ENCODE measurements at regions not wholly inside any gene's neighbourhood (a gene's known extent, or its start where the extent isn't known, plus 50 kb on each side); places are given as distances from the start of the nearest gene placed in this dataset.
A peak's percentile ranks its signal among the peaks of the same experiment; 100 is the strongest.

DNA sequence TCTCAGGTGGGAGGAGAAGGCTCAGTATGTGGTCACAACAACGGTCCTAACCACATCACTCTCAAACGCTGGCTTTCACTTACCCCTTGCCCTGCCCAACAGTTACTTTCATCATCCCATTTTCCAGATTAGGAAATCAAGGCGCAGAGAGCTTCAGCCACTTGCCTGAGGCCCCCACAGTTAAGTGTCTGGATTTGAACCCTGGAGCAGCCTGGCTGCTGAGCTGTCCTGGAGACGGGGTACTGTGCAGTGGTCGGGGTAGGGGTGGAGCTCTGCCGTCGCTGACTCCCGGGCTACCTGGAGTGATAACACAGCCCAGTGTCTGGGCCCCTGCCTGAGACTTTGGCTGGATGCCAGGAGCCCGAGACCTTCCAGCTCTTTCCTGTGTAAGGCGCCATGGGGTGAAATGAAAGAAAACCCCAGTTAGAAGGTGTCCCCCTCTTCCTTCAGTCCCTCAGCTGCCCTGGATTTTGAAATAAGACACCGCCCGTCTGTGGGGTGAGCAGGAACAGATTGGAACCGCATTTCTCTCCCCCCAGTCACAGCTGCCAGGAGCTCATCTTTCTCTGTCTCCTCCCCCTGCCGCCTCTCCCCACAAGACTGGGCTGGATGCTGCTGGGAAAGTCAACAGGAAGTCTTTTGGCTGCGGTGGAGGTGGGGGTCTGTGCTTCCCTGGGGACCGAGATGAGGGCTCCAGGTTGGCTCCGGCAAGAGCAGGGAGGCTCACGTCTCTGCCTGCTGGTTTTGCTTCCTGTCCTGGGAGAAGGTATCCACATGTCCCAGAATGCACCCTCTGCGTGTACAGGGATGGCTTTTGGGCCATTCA, 280.2 kb downstream of the SEC14L1 start:
- ATAC-seq: peak; percentile 55 to 66

DNA sequence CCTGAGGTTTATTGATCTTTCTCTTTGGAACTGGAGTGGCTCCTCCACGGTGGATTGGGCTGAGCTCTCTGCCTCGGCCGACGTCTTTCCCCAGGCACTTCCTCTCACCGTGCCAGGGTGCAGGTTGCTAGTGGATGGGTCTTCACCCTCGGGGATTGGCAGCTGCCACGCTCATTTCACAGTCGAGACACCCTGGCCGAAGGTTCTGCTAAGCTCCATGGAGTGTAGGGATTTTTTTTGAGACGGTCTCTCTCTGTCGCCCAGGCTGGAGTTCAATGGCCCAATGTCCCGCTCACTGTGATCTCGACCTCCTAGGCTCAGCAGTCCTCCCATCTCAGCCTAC, 280.8 kb downstream of the SEC14L1 start:
- ATAC-seq: no peak

DNA sequence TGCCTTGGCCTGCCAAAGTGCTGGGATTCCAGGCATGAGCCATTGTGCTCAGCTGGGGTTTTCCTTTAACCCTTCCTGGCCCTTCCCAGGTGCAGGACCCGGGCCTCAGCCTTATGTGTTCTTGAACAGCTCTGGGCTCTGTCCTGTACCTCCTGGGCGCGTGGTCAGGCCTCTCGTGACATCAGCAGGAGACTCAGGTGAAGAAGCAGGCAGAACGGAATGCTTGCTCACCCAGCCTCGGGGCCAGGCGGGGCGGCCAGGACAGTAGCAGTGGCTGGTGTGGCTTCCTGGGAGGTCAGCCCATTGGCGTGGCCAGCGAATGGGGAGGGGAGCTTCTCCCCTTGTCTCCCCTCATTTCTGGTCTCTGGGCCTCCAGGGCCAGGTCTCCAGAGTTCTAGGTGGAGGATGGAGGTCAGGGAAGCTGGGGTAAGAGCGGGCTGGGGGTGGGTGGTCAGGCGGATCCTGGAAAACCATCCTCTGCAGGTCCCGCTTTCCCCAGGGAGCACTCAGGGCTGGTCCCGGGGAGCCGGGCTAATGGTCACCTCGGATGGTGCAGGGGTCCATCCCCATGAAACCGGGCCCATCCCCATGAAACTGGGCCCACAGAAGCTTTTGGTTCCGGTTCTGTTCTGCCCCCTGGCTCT, 281.5 kb downstream of the SEC14L1 start:
- ATAC-seq: no peak

DNA sequence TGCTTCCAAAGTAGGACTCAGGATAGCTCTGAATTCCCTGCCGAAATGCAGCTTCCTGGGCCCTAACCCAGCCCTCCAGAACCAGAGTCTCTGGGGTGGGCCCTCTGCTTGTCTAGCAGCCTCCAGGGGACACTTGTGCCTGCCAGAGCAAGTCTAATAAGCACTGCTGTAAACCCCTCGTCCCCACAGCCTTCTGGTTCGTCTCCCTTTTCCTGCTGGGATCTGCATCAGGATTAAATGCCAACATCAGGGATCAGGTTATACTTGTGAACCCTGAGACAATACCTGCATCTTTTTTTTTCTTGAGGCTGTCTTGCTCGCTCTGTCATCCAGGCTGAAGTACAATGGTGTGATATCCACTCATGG, 282.0 kb downstream of the SEC14L1 start:
- ATAC-seq: no peak

DNA sequence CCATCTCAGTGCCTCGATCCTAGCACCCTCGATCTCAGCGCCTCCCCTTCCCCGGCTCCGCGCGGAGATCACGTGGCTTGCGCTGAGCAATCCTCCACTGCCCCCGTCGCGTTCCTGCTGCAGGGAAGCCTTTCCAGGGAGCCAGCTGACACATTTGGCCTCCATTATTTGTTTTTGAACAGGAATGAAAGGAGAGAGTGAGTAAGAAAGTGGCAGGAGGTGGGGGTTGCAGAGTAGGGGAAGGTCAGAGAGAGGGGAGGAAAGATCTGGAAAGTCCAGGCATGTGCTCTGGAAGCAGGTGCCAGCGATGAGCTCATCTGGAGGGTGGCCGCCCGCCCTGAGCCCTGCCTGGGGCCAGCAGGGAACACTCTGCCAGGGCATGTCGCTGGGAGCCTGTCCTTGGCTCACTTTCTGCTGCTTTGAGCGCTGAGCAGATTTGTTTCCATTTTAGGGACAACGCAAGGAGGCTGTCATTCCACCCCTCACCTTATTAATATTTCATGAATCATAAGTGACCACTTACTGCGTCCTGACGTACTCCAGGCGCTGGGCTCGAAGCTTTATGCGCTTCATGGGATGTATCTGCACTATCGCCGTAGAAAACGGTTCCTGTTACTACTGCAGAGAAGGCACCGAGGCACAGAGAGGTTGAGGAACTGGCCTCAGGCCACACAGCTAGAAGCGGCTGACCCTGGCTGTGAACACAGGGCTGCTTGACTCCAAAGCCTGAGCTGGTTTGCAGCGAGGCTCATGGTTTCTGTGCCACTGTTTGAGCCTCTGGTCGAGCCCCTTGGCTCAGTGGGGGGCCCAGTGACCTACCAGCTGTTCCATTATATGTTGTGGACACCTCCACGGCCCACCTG, 283.1 kb downstream of the SEC14L1 start:
- no peak for ATAC-seq

DNA sequence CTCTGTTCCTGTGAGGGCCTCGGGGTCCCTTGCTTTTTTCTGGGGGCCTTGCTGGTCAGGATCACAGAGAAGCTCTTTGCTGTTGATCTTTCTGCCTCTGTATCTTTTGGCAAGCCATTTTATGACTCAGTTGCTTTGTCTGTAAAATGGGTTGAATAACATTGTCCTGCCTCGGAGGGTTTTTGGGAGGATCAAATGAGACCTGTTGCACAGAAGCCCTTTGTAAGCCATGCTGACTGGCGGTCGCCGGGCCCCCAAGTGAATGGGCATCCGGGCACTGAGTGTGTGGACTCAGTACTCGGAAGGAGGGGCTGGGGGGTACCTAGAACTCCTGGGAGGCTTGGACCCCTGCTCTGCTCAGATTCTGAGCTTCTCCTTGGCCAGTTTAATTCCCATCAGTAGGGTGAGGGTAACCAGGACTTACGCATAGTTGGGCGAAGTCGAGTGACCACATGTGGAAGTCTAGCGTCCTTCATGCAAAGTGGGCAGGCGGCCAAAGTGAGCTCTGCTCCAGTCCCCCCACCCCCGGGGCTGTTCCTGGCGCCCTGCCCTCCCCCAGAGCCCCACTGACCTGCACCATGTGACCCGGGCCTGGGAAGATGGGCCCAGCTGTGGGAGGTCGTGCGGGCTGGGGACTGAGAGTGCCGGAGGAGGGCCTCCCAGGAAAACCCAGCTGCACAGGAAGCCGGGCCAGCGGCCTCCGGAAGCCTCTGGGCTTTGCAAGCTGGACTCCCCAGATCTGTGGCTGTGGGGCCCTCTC, 284.0 kb downstream of the SEC14L1 start:
- ATAC-seq: no peak

DNA sequence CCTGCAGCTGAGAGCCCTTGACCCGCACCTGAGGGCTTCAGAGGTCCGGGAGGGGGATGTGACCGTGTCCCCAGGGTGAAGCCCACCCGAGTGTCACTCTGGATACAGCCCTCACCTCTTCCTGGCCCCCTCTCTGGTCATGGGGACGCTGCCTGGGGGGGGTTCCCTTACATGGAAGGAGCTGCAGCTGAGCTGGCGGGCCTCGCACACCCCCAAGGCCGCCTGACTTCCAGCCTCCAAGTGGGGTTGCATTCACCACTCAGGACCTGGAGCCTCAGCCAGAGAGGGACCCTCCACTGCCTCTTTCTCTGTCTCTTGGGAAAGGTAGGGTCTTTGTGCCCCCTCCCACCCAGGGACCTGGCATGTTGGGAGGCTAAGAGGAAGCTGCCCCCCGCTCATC, 284.6 kb downstream of the SEC14L1 start:
- ATAC-seq: no peak

DNA sequence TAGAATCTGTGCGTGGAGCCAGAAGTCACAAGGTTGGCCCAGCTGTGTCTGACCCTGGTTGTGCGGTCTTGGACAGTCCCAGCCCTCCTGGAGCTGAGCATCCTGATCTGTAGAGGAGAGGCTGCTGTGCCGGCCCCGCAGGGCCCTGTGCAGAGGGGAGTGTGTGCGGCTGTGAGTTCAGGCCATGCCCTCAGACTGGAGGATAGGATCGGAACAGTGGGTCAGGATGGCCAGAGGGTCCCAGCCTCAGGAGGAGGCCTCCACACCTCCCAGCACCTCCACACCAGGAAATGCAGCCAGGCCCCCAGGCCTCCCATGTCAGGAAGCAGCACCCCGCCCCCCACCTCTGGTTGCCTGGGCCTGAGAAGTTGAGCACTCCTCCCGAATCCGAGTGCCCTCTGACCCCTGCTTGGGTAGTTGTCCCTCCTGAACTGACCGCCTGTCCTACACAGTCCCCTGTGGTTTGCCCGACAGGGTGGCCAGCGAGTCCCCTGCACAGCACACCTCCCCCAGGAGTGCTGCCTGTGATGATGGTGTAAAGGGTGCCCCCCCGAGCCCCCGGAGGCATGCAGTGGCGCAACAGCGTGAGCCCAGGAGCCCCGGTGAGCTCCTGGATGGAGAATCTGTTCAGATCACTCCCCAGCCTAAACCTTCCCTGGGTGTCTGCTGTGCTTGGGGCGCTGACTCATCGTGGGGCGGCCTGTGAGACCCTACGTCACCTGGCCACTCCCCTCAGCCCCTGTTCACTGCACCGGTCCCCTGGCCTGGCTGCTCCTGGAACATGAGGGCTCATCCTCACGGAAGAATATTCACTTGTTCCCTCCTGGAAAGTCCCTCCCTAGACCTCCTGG, 285.2 kb downstream of the SEC14L1 start:
- ATAC-seq: no peak

DNA sequence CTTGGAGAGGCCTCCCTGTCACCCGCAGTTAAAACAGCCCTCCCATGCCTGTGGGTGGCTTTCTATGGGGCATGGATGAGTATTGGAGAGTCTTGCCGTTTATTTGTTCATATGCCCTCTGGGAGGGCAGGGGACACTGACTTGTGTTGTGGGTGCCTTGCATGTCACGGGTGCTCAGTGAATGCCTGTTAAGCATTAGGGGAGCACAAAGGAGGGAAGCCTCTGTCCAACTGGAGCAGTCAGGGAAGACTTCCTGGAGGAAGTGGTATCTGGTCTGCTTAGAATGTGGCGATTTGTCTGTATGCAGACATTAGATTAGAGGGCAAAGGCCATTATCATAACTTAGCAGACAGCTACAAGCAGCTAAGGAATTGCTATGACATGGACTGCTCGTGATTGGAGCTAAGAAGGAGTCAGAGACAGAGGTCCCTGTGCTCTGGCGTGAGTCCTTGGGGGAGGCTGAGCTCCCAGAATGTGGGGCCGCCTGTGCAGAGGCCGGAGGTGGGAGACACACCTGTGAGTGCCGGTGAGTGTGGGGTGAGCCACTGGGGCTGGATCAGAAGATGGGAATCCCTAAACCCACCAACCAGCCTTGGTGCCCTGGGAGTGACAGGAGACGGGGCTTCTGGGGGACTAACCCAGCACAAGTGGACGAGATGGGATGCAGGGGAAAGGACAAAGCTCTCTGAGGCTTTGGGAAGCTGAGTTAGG, 286.1 kb downstream of the SEC14L1 start:
- ATAC-seq: no peak

DNA sequence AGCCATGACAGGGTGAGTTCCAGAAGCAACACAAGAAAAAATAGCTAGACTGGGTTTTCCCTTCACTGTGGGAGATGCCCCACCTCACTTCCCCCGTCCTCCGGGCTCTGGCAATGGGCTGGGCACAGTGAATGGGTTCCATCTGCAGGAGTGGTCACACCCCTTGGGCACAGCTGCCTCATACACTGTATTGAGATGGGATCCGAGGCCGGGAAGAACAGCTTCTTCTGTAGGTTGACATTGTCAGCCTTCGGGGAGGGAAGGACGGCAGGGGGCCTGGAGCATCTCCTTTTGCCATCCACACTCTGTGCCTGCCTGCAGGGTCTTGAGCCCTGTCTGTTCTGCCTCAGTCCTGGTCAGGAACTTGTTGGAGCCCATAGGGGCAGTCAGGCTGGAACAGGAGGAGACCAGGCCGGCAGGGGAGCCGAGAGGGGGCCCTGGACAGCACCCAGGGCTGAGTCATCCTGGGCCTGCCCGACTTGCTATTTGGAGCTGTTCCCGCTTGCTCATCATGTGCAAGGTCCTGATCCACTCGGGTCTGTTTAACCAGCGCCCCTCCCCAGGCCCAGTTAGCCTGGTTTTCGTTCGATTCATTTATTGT, 286.7 kb downstream of the SEC14L1 start:
- ATAC-seq: no peak

DNA sequence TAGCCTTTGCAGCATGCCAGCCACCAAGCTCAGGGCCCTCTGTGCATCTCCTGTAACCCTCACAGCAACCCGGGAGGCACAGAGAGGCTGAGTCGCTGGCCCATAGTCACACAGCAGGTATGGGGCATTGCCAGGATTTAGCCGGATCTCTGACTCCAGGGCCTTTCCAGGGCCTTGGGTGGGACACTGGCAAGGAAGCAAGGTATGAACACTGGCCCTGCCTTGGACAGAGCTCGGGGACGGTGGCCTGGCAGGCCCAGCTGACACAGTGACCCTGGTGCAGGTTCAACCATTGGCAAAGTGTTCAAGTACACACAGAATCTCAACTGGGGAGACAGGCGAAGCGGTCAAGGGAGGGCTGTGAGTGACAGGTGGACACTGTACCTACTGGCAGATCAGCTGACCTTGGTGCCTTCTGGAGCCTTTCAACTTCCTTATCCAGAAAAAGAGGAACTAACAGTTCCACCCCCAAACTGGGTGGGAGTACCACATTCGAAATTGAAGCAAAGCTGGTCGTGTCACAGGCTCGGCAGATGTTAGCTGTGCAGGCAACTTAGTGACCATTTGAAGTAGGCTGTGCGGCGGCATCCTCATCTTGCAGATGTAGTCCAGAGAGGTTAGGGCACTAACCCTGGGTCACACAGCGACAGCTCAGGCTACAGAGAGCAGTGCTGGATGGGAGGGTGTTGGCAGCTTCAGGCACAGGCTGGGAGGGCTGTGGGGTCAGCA, 287.4 kb downstream of the SEC14L1 start:
- ATAC-seq: no peak

DNA sequence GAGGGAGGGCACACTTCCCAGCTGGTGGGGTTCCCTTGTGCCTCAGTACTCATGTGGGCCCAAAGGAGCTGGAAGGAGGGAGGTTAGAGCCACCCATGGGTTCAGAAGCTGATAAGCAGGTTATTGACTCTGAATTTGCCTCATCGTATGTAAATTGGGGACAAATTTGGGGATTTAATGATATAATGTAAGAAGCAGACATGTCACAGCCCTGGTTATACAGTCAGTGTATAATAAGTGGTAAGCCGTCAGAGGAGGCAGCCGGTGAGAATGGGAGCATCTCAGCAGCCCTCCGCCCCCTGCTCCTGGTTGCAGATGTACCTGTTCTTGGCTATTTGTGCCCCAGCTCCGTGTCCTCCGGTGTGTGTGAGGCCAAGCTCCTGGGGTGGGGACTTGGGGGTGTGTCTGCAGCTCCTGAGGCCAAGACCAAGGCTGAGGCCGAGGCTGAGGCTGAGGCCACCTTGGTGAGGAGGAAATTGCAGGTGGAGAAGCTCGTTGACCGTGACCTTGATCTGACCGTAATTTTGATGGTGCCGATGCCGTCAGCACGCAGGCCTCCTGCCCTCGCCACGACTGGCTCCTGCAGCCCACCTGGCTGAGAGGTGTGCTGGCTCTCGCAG, 288.1 kb downstream of the SEC14L1 start:
- ATAC-seq: no peak

DNA sequence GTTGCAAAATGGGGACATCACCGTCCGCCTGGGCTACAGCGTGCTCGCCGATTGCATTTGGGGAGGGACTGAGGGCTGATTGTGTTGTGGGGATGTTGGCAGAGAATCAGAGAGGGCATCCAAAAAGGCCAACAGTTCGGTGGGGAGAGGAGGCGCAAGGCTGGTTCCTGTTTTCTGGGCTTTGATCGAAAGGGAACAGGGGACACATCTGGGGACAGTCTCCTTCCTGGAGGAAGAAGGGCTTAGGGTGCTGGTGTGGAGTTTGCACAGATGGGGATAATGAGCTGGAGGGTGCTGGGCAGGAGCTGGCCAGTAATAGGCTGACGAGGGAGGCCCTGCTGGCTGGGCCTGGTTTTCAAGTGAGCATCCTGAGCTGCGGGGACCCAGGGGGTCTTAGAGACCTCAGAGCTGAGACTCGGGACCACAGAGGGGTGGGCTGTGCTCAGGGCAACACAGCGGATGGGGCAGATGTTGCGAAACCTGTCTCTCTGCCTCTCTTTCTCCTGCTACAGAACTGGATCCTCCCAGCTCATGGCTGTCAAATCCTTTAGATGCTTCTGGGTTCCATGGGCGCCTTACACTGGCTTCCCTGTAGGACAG, 288.7 kb downstream of the SEC14L1 start:
- ATAC-seq: no peak

DNA sequence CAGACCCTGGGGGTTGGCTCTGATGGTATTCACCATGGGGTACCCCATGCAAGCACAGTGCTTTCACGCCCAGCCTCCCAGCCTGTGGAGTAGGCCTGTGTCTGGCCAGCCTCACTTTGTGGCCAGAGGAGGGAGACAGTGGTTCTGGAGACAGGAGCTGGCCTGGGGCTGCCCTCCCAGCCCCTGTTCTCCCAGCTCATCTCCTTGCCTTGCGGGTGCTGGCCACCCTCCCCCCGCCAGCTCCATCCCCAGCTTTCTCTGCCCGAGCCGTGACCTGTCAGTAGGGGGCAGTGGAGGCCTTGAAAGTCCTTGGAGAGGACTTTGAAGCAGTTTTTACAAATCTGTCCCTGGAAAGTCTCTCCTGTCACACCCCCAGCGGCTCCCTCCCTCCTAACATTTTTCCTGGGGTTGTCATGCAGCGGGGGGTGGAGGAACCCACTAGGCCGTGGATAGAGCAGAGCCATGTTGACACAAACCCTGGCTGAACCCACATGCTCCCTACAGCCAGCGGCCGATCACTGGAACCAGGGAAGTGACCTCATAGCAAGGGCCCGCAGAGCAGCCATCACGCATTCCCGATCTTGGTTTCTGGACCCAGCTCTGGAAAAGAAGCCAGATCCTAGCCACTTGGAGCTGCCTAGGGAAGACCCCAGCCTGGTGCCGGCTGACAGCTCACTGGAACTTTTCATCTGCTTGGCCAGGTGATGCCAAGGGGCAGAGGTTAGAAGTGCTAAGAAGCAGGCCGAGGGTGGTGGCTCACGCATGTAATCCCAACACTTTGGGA, 289.4 kb downstream of the SEC14L1 start:
- ATAC-seq: peak; percentile 65 to 72

DNA sequence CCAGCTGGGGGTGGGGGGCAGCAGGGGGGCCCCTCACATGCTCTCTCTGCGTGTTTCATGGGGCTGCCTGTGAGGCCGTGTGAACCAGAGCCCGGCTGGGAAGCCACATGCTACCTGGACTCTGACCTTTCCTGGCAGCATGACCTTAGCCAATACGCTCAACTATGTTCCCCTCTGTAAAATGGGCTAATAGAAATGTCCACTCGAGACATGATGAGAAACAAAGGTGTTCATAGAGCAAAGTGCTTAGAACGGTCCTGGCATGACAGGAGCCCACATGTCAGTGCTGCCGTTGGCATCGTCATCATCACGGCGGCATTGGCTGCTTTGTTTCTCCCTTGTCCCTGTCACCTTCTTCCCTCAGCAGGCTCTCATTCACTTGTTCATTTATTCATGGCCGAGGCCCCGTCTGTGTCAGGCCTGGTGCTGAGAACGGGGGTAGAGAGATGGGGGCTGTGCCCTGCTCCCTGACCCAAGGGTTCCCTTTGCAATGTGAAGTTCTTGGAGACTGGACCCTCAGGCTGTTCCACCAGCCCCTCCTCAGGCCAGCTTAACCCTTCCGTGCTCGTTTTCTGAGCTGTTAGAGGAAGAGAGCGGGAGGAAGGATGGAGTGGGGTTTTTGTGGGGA, 291.4 kb downstream of the SEC14L1 start:
- no peak for ATAC-seq

DNA sequence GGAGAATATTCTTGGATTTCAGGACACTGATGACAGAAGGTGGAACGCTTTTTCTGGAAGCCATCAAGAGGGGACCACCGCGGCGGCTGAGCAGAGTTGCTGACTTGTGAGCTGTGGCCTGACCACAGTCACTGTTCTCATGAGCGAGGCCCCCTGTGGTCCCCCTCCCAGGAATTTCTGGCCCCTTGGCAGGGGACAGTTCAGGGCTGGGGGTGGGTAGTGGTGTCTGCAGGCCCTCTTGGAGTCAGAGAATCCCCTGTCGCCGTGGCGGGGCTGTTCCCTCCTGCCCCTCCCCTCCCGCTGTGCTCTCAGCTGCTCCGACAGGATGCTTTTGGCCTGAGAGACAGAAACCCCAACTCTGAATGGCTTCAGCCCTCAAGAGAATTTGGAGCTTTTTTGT, 292.0 kb downstream of the SEC14L1 start:
- no peak for ATAC-seq

DNA sequence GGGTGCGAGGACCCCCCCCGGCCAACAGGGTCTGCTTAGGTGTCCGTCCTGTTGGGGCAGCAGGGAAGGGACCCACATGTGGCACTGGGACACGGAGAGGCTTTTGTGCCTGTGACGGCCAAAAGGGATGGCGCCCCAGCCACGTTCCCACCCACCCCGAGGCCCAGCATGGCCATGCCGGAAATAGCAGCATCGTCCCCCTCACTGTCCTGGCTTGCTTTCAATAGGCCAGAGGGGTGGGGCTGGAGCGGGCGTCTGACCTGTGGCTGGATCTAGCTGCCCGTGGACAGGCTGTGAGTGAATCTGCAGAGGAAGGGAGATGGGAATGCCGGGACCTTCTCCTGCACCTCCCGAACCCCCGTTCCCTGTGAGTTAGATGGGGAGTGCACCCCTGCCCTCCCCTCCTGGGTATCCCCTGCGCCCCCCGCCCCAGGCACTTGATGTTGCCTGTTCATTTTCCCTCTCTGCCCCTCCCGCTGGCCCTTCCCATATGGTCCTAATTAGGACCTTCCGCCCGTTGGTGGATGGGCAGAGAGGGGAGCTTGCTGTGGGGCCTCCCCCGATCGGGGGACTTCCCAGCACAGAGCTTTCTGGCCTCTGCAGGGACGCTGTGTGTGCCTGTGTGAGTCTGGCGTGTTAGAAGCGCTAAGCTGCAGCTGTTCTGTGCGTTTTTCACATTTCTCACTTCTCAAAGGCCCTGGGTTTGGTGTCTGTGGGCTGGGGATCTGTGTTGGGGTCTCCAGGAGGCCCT, 292.8 kb downstream of the SEC14L1 start:
- peak; percentile 73 for ATAC-seq

All from activated CD4-positive, CD25-positive, alpha-beta regulatory T cell treated with anti-CD3 and anti-CD28 coated beads, Interleukin-2, amount 50 U/mL, for 24 hours (primary cell).